ENCODE measurements at regions not wholly inside any gene's neighbourhood (a gene's known extent, or its start where the extent isn't known, plus 50 kb on each side); places are given as distances from the start of the nearest gene placed in this dataset.

DNA sequence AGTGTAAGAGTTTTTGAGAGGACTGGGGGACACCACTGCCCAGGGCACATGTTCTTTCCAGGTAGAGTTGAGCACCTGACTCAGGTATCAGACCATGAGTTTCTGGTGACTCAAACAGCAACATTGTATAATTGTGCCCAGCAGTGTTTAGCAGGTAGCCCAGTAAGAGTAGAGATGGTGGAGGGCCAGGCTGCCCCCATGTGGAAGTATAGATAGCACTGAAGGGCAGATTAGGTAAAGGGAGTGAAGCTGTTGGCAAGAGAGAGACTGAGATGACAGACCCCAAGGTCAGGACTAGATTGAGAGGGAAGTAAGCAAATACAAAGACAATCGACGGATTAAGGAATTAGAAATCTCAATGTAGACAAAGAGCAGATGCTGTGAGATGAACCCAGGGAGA lies 74.6 kb downstream of the TRIM42 start:
- no peak for DNase-seq (ENCODE audit: low spot score in 2 of 2)
- Histone ChIP-seq H3K4me1 (no peaks in the 10 kb centered on the region), H3K27ac (no peak overlapping the region), H3K9me3 (no peaks in the 10 kb centered on the region), H3K36me3 (no peaks in the 10 kb centered on the region), H3K27me3 (peaks cover 10% of the 10 kb centered on the region), H3K4me3 (no peak overlapping the region)
- TF ChIP-seq, protein P1, sequence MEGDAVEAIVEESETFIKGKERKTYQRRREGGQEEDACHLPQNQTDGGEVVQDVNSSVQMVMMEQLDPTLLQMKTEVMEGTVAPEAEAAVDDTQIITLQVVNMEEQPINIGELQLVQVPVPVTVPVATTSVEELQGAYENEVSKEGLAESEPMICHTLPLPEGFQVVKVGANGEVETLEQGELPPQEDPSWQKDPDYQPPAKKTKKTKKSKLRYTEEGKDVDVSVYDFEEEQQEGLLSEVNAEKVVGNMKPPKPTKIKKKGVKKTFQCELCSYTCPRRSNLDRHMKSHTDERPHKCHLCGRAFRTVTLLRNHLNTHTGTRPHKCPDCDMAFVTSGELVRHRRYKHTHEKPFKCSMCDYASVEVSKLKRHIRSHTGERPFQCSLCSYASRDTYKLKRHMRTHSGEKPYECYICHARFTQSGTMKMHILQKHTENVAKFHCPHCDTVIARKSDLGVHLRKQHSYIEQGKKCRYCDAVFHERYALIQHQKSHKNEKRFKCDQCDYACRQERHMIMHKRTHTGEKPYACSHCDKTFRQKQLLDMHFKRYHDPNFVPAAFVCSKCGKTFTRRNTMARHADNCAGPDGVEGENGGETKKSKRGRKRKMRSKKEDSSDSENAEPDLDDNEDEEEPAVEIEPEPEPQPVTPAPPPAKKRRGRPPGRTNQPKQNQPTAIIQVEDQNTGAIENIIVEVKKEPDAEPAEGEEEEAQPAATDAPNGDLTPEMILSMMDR (IDR thresholded peaks at IDR 0.05), result no peak
- TF ChIP-seq POLR2AphosphoS5 (IDR thresholded peaks at IDR 0.05) (no peak), POLR2A (IDR thresholded peaks at IDR 0.05) (no peak), EP300 (IDR thresholded peaks at IDR 0.05) (no peak)
- 92% methylated on average over 2 of the region's 2 CpGs for WGBS

DNA sequence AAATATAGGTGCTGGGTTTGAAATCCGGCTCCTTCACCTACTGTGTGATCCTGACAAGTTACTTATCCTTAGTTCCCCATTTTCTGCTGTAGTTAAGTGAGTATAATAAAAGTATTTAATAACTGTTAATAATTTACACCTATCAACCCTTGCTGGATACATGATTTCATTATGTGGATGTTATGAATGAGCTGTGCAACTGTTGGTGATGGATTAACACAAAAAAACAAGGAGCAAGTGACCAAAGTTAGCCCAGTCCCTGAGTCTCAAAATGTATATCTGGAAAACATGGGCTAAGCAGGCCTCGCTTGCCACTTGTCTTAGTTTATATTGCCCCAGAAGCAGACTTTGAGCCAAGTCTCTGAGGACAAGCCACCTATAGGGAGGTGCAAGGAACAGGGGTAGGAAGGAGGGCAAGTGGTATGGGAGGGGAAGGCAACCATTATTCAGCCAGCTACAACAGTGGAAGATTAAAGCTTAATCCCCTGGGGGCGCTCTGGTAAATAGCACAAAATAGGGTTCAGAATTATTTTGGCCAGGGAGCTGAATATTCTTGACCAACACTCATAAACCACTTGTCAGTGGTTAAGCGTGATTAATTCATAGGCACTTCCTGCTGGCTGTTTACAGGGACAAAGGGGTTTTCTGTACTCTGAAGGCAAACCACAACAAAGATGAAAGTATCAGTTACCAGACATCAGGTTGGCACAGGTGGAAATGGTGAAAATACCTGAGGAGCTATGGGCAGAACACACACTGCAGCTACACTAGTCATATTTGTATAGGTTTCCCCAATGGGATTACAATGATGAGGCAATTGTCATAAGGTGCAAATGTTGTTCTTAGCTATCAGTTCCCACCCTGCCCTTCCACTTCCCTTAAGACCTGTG lies 76.2 kb downstream of the TRIM42 start:
- Histone ChIP-seq H3K27me3 (peaks cover 5% of the 10 kb centered on the region), H3K4me1 (no peaks in the 10 kb centered on the region), H3K27ac (no peak overlapping the region), H3K4me3 (no peak overlapping the region), H3K9me3 (no peaks in the 10 kb centered on the region), H3K36me3 (no peaks in the 10 kb centered on the region)
- TF ChIP-seq POLR2AphosphoS5 (IDR thresholded peaks at IDR 0.05) (no peak), EP300 (IDR thresholded peaks at IDR 0.05) (no peak), POLR2A (IDR thresholded peaks at IDR 0.05) (no peak)
- TF ChIP-seq, protein P1 (IDR thresholded peaks at IDR 0.05), result no peak
- WGBS, result 74% methylated on average over 4 of the region's 4 CpGs
- no peak for DNase-seq (ENCODE audit: low spot score in 2 of 2)

DNA sequence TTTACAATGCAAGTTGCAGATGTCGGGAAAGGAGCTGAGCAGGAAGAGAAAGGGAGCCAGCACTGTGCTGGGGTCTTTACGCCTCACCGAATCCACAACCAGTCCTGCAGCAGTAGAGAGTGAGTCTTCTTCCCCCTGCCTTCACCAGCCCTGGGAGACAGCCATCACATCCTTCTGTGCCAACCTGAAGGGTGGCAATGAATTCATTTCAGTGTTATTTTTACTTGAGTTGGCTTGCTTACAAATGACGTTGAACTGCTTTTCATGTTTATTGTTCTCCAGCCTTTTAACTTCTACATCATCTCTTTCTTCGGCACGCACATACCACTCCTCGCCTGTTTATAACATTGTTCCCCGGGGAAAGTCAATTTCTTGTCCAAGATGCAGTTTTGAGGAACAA lies 77.1 kb downstream of the TRIM42 start:
- no peak overlapping the region for H3K4me3 ChIP-seq
- peaks cover under 1% of the 10 kb centered on the region for H3K27me3 ChIP-seq
- 28% methylated on average over 8 of the region's 8 CpGs for WGBS
- no peak for DNase-seq (ENCODE audit: low spot score in 2 of 2)
- H3K27ac ChIP-seq, result no peak overlapping the region
- TF ChIP-seq POLR2AphosphoS5 (IDR thresholded peaks at IDR 0.05), result no peak
- TF ChIP-seq POLR2A (IDR thresholded peaks at IDR 0.05), result no peak
- TF ChIP-seq, protein P1 (IDR thresholded peaks at IDR 0.05), result no peak
- TF ChIP-seq EP300 (IDR thresholded peaks at IDR 0.05), result no peak
- no peaks in the 10 kb centered on the region for H3K4me1 ChIP-seq
- H3K9me3 ChIP-seq, result no peaks in the 10 kb centered on the region
- no peaks in the 10 kb centered on the region for H3K36me3 ChIP-seq

DNA sequence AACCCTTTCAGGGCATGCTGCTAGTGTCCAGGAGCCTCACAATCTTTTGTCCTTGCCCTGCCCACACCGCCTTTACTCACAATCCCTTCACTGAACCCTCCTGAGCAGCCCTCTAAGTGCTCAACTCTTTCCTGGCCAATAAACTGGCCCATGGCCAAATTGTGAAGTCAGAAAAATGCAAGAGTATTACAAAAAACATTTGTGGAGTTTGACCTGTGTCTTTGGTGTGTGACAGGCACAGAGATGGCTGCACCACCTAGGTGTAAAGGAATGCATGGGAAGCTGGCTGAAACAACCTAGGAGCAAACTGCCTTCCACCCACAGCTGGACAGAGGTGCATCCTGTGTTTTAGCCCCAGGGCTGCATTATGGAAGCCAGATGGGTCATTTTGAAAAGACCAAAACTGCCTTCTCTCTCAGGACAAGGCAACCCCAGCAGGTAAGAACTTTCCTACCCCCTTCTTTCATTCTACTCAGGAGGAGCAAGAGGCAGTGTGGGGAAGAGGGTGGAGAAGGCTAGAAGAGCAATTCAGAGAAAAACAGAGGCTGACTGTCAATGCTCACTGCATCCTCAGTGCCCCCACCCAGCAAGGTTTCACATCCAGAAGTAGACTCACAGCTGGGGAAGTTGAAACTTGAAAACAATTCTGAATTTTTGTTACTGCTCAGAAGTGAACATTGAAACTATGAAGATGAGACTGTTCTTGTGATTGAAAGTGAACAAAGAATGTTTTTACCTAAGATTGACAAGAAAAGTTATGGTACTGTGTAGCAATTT lies 78.6 kb downstream of the TRIM42 start:
- DNase-seq (ENCODE audit: low spot score in 2 of 2), result no peak
- Histone ChIP-seq H3K27ac (no peak overlapping the region), H3K27me3 (no peaks in the 10 kb centered on the region), H3K4me1 (no peaks in the 10 kb centered on the region), H3K36me3 (no peaks in the 10 kb centered on the region), H3K9me3 (no peaks in the 10 kb centered on the region), H3K4me3 (no peak overlapping the region)
- TF ChIP-seq EP300 (IDR thresholded peaks at IDR 0.05) (no peak), POLR2A (IDR thresholded peaks at IDR 0.05) (no peak), POLR2AphosphoS5 (IDR thresholded peaks at IDR 0.05) (no peak)
- TF ChIP-seq, protein P1 (IDR thresholded peaks at IDR 0.05), result no peak
- WGBS, result 88% methylated on average over 1 of the region's 1 CpG

All from suprapubic skin (tissue), 4 donors.